ENCODE measurements at regions not wholly inside any gene's neighbourhood (a gene's known extent, or its start where the extent isn't known, plus 50 kb on each side); places are given as distances from the start of the nearest gene placed in this dataset.
"Not testable (repeated sequence)": the region's sequence is repeated elsewhere in the genome, so short reads cannot be mapped to it uniquely, and the experiment has no call there.

- TF ChIP-seq CTCF (IDR thresholded peaks at IDR 0.05; ENCODE audit: insufficient read depth, low read length); POLR2AphosphoS5 (IDR thresholded peaks at IDR 0.05; ENCODE audit: low read depth); GABPA (IDR thresholded peaks at IDR 0.05; ENCODE audit: low read depth): not testable (repeated sequence)
- TF ChIP-seq, protein P1, sequence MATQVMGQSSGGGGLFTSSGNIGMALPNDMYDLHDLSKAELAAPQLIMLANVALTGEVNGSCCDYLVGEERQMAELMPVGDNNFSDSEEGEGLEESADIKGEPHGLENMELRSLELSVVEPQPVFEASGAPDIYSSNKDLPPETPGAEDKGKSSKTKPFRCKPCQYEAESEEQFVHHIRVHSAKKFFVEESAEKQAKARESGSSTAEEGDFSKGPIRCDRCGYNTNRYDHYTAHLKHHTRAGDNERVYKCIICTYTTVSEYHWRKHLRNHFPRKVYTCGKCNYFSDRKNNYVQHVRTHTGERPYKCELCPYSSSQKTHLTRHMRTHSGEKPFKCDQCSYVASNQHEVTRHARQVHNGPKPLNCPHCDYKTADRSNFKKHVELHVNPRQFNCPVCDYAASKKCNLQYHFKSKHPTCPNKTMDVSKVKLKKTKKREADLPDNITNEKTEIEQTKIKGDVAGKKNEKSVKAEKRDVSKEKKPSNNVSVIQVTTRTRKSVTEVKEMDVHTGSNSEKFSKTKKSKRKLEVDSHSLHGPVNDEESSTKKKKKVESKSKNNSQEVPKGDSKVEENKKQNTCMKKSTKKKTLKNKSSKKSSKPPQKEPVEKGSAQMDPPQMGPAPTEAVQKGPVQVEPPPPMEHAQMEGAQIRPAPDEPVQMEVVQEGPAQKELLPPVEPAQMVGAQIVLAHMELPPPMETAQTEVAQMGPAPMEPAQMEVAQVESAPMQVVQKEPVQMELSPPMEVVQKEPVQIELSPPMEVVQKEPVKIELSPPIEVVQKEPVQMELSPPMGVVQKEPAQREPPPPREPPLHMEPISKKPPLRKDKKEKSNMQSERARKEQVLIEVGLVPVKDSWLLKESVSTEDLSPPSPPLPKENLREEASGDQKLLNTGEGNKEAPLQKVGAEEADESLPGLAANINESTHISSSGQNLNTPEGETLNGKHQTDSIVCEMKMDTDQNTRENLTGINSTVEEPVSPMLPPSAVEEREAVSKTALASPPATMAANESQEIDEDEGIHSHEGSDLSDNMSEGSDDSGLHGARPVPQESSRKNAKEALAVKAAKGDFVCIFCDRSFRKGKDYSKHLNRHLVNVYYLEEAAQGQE (IDR thresholded peaks at IDR 0.05; ENCODE audit: insufficient replicate concordance, low read depth), result not testable (repeated sequence)
Measured at GRCh38 chr2:111474198-111474705, 353.5 kb downstream of the BCL2L11 start.
